ENCODE measurements at regions not wholly inside any gene's neighbourhood (a gene's known extent, or its start where the extent isn't known, plus 50 kb on each side); places are given as distances from the start of the nearest gene placed in this dataset.

DNA sequence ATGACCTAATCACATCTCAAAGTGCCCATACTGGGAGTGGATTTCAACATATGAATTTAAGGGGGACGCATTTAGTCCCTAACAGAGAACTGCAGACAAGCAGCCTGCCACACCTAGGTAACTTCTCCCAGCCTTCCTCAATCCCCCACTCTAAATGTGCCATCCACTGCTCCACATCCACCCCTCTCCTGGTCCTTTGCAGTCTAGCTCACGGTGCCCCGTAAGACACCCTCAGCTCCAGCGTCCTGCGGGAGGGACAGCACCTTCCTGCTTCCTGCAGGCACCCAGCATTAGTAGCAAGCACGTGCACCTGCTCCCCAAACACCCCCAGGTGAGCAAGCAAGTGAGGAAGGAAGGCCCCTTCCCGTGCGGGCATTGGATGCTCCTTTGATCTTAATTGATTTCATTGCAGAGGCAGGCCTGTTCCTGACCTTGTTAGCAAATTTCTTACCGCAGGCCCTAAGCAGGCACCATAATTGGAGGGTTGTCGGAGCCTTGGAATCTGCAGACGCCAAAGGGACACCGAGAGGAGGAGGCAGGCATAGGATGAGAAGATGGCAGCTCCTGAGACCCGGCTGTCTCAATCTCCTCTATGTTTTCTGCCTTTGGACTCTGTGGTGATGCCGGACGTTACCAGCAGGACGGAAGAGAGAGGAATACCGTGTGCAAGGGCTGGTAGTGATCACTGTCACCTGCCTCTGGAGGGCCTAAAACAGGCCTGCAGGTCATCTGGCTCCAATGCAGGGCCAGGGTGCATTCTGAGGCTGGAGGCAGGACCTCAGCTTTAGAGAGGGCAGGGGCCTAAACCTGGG lies 75.8 kb upstream of the CHST15 start:
- H3K4ac ChIP-seq (ENCODE audit: low read depth, low read length): no peak overlapping the region
- peaks cover 7% of the 10 kb centered on the region for H3K27me3 Mint-ChIP-seq (ENCODE audit: low read depth)
- no peak overlapping the region for H2BK12ac ChIP-seq (ENCODE audit: insufficient read length, low read depth, low read length)
- no peak overlapping the region for H3K9ac ChIP-seq (ENCODE audit: extremely low read depth, insufficient read length, low read length)
- no peak overlapping the region for H3K56ac ChIP-seq (ENCODE audit: insufficient read length, low read depth, low read length)
- no peak overlapping the region for H2BK15ac ChIP-seq (ENCODE audit: low read depth, low read length)
- no peak overlapping the region for H3K27ac ChIP-seq (ENCODE audit: insufficient read length, low read depth, low read length)
- no peak overlapping the region for H3K18ac ChIP-seq (ENCODE audit: insufficient read length, low read depth, low read length)
- H3K79me1 ChIP-seq (ENCODE audit: insufficient read depth, low read depth, low read length, poor library complexity, severe bottlenecking): no peaks in the 10 kb centered on the region
- no peaks in the 10 kb centered on the region for H3K27me3 ChIP-seq (ENCODE audit: insufficient read depth, low read length)
- 0 out of 4 replicates have a peak, but pooled peaks cover 0 to 3% of the 10 kb centered on the region in 2 experiments for H3K4me1 Mint-ChIP-seq
- DNase-seq: peak; percentile 28
- no peak overlapping the region for H3T11ph ChIP-seq (ENCODE audit: low read length)
- H3K4me3 Mint-ChIP-seq: no peak overlapping the region
- H4K8ac ChIP-seq (replicated peaks; ENCODE audit: insufficient read length, low read depth, low read length): no peak overlapping the region
- H2BK20ac ChIP-seq (ENCODE audit: low read depth, low read length, poor library complexity, severe bottlenecking): no peak overlapping the region
- no peaks in the 10 kb centered on the region for H3K23me2 ChIP-seq (ENCODE audit: insufficient read length, low read depth, low read length, poor library complexity, severe bottlenecking)
- no peaks in the 10 kb centered on the region for H3K79me2 ChIP-seq (ENCODE audit: insufficient read depth, low read length)
- no peaks in the 10 kb centered on the region for H3K9me3 Mint-ChIP-seq
- H3K27ac Mint-ChIP-seq: no peak overlapping the region
- no peaks in the 10 kb centered on the region for H4K20me1 ChIP-seq (ENCODE audit: control insufficient read depth, insufficient read depth, insufficient read length)
- H3K9me3 ChIP-seq (ENCODE audit: control insufficient read depth, low read depth, low read length): no peaks in the 10 kb centered on the region
- H3K23ac ChIP-seq (ENCODE audit: insufficient read length, low read depth, low read length): no peak overlapping the region
- no peak overlapping the region for H2AK5ac ChIP-seq (ENCODE audit: insufficient read length, low read length)
- H4K91ac ChIP-seq (ENCODE audit: insufficient read length, low read depth, low read length): no peak overlapping the region
- H2AFZ ChIP-seq (ENCODE audit: low read length): no peak overlapping the region
- H3K36me3 Mint-ChIP-seq (ENCODE audit: insufficient read depth in 1 of 3, low read depth in 3 of 3): no peaks in the 10 kb centered on the region; a peak in 1 of 7 replicates
- H3K4me2 ChIP-seq (ENCODE audit: insufficient read depth, insufficient read length, low read length): no peak overlapping the region
- H3K4me1 ChIP-seq (ENCODE audit: insufficient read depth, low read length): no peaks in the 10 kb centered on the region
- H3K14ac ChIP-seq (ENCODE audit: insufficient read depth, low read length): 0 out of 2 replicates have a peak overlapping the region, but pooled peaks have one; percentile 5
- TF ChIP-seq CTCF (conservative IDR thresholded peaks at IDR 0.05): no peak
- no CpG with 5 or more reads among the region's 17 CpGs for WGBS (ENCODE audit: extremely low coverage, insufficient read length, low lambda C conversion rate)
- no peak overlapping the region for H2BK120ac ChIP-seq (ENCODE audit: low read depth, low read length, poor library complexity, severe bottlenecking)
- H4K5ac ChIP-seq (ENCODE audit: insufficient read length, low read depth, low read length): no peak overlapping the region
- H2BK5ac ChIP-seq (ENCODE audit: insufficient read length, low read length): no peak overlapping the region
